Globus pallidus (tissue), 1 donor: ENCODE measurements at regions not wholly inside any gene's neighbourhood (a gene's known extent, or its start where the extent isn't known, plus 50 kb on each side); places are given as distances from the start of the nearest gene placed in this dataset.
"Not testable (repeated sequence)": the region's sequence is repeated elsewhere in the genome, so short reads cannot be mapped to it uniquely, and the experiment has no call there.

Experiments
- DNase-seq: peaks from one replicate; pipeline ENCODE4 v3.0.0-alpha.2; 2015; ENCODE audit warnings: low spot score

DNA sequence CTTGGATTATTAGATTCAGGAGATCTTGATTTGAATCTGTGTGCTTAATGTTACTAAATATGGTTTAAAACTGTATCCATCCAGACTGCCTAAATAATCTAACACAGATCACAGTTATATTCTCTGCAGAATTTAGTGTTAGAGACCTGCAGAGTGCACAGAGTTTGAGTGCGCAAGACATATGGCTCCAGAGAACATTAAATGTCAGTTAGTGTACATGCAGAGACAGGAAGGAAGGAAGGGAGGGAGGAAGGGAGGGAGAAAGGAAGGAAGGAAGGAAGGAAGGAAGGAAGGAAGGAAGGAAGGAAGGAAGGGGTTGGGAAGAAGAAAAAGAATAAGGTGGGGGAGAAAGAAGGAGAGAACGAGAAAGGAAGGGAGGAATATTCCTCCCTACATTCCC lies 210.0 kb upstream of the COX7C start:
- no peak for DNase-seq

DNA sequence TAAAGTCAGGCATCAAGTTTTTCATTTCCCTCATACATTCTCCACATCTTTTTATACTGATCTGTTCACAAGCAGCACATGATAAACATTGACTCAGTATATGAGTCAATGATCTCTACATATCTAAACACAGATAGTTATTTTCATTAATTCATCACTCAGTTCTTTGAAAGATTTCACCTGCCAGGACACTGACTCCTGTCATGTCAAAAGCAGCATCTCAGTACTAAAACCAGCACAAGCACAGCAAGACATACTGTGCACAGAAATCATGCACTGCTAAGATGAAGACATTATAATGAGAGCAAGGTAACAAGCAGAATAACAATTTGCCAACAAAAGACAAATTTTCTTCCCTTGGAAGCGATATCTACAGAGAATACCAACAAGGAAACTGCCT lies 206.1 kb upstream of the COX7C start:
- DNase-seq = no peak

DNA sequence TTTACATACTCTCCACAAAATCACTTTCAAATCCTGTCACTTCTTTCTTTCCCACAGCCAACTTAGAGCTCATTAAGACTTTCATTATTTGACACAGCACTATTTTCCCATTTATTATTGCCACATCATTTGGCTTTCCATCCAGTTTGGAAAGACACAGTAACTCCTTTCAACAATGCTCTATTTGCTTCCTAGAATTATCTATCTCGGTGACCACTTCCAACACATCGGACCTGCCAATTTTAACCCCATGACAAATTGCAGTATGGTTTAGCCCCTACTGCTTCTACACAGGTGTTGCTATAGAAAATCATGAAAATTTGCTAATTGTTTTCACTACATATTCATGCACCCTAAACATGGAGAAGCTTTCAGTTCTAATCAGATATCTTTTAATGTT lies 190.6 kb upstream of the COX7C start:
- no peak for DNase-seq

DNA sequence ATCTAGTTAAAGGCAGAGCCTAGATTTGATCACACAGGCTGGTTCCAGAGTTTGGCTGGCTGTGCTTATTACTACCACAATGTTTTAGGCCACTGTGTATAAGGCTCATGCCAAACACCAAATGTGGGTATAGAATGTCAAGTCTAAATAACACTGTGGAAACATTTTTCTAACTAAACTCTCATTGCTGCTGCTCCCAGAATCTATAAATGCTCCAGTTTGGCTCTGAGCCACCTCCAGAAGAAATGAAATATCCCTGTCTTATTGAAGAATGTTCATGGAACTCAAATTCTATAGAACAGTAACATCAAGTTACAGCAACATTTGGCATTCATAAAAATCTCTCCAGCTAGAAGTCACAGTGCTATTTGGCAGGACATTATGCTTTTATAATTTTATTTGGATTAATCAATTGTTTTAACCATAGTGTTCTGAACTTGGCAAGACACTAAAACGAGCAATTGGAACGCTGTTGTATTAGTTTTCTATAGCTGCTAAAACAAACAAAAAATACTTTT lies 178.1 kb upstream of the COX7C start:
- DNase-seq = no peak

DNA sequence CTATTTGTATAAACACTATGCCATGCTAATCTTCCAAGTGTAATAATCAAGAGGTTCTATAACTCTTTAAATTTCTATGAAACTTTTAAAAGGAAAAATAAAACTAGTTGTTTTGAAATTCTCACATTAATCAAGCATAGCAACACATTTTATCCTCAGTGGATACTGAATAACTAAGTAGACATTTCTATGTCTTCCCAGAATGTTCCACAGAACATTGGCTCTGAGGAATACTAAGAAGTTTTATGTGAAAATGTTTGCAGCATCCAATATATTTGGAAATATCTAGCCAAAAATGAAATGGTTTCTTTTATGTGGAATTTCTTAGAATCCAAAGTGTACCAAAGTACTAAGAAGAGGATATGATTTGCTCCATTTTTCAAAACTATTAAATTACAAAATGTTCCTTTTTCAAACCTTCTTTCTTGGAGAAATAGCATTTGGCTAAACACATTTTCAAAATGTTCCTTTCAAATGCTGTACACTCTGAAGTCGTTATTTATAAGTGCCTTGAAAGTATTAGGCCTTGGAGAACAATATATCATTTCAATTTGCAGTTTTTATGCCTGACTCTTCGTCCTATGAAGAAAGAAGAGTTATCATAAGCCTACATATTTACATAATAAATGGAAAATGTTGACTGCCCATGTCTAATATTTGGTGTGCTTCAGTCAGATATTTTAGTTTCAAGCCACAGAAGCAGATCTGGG lies 175.6 kb upstream of the COX7C start:
- DNase-seq = no peak

DNA sequence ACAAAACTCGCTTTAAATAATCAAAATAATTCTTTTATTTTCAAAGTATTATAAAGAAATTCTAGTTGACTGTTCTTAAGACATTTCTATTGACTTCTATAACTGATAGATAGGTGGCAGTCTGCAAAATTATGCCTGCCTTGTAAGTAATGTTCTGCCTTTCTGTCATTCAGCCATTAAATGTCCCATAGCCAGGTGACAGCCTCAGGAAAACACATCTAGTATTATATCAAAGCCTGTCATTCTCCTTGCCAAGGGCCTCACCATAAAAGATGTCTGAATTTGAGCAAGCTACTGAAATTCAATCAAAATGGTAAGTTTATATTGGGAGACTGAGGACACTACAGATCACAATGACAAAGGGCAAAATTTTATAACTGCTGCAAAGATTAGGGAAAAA lies 170.4 kb upstream of the COX7C start:
- no peak for DNase-seq

DNA sequence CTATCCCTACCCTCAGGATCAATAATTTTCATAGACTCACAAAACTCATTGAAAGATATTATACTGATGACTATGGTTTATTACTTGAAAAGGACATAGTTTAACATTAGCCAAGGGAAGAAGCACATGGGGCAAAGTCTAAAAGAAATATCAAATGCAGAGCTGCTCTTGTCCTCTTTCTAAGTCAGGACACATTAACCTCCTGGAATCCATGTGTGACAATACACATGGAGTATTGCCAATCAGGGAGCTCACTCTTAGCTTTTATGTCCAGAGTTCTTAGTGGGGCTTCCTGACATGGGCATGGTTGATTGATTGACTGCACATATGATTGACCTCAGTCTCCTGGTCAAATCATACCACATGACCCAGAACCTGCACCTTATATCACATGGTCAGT lies 165.5 kb upstream of the COX7C start:
- no peak for DNase-seq

DNA sequence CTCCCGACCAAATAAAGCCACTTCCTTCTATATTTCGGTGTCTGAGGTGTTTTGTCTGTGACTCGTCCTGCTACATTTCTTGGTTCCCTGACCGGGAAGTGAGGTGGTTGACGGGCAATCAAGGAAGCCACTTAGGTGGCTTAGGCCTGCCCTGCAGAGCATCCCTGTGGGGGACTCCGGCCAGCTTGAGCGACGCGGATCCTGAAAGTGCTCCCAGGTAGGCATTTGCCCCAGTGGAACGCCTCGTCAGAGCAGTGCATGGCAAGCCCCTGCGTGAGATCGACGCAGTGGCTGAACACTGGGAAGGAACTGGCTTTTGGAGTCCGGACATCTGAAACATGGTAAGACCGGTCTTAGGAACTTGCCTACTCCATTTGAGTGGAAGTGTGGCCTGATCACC lies 157.2 kb upstream of the COX7C start:
- DNase-seq = no peak

DNA sequence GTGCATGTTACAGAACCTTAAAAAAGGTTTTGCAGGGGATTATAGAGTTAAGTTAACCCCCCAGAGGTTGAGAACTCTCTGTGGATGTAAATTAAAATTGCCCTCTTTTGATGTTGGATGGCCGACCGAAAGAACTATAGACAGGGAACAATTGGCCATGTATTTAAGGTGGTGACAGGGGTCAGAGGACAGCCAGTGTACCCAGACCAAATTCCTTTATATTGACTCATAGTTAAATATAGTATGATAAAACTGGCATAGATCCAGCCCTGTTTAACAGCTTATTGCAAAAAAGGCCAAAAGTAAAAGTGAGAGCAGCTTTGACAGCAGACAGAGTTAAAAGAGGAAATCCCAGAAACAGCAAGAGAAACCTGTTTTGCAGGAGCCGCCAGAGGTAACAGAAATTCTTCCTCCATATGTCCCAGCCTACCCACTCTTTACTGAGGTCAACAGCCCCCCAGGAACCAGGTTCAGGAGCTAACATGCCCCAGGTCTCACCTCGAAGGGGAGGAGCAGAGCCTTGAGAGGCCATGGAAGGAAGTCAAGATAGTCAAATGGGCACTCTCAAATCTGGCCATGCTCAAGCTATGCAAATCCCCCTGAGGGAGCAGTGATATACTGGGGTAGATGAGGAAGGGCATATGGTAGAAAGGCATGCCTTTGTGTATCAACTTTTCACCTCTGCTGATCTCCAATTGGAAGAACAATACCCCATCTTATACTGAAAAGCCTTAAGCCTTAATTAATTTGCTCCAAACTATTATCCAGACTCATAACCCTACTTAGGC lies 156.4 kb upstream of the COX7C start:
- no peak for DNase-seq

DNA sequence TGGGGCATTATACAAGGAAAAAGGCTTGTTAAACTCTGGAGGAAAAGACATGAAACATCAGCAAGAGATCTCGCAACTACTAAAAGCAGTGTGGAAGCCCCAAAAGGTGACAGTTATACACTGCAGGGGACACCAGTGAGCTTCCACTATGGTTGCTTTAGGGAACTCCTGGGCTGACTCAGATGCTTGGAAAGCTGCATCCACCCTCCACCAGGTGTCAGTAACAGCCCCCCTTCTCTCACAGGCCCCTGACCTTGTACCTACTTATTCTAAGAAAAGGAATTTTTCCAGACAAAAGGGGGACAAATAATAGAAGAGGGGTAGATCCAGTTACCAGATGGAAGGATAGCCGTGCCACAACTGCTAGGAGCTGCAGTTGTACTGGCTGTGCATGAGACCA lies 154.4 kb upstream of the COX7C start:
- no peak for DNase-seq

DNA sequence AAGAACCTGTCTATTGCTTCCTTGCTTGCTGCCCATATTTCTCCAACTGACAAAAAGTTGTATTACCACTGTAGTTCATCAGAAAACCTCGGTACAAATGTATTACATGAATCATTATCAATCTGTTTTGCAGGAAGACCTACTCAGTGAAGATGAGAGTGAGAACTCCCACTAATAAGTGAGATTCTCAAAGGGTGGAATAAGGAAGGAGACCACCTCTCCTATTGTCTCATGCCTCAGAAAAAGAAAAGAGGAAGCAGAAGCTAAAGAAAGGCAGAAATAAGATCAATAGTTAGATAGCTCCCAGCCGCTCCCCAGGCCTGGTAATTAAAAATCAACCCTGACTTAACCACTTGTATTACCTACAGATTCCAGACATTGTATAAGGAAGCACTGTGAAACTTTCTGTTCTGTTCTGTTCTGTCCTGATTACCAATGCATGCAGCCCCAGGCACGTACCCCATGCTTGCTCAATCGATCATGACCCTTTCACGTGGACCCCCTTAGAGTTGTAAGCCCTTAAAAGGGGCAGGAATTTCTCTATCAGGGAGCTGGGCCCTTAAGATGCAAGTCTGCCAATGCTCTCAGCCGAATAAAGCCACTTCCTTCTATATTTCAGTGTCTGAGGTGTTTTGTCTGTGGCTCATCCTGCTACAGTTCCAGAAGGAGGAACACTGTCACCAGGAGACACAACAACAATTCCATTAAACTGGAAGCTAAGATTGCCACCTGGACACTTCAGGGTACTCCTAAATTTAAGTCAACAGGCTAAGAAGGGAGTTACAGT lies 152.5 kb upstream of the COX7C start:
- DNase-seq = no peak

DNA sequence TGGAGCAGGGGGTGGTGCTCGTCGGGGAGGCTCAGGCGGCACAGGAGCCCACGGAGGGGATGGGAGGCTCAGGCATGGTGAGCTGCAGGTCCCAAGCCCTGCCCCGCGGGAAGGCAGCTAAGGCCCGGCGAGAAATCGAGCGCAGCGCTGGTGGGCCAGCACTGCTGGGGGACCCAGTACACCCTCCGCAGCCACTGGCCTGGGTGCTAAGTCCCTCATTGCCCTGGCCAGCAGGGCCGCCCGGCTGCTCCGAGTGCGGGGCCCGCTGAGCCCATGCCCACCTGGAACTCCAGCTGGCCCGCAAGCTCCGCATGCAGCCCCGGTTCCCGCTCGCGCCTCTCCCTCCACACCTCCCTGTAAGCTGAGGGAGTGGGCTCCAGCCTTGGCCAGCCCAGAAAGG lies 151.0 kb upstream of the COX7C start:
- DNase-seq = not testable (repeated sequence)

DNA sequence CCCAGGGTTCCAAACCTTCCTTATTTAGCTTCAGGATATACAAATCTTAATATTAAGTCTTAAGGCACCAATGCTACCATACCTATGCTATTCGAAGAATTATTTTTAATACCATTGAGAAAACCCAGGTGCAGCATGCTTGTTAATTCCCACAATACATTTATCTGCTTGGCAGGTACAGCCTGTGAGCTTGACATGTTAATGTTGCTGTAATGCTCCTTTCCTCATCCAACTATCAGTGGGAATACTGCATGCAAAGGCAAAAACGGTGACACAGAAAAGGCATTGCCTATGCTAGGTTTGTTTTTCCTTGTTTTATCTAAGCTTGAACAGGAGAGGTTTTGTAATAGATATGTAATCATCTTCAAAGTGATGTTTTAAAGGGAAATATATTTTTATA lies 135.7 kb upstream of the COX7C start:
- DNase-seq = no peak

DNA sequence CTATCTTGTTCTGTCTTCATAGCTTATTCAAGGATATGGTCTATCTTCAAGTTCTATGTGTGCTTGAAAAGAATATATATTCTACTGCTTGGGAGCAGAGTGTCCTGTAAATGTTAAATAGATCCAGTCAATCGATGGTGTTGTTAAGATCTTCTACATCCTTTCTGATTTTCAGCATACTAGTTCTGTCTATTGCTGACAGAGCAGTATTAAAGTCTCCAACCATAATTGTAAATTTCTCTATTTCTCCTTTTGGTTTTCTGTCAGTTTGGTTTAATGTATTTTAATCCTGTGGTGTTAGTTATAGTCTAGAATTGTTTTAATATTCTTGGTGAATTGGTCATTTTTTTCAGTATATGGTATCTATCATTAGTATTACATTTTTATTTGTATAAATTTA lies 124.0 kb upstream of the COX7C start:
- DNase-seq = no peak

DNA sequence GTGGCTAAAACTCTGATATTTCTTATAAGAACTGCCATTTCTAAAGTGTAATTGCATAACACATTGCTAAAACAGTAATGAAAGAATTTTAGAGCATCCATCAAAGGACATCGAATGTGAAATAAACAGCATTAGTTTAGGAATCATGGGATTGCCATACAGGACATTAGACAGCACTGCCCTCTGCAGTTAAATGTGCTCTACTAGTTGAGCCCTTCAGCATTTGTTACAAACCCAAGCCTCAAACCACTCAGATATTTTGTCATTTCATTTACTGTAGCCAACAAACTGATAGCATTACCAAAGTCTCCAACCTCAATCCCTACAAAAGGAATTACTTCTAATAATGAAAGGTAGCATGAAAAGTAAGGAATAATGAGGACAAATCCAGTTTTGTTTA lies 116.8 kb upstream of the COX7C start:
- peak; percentile 2 for DNase-seq

DNA sequence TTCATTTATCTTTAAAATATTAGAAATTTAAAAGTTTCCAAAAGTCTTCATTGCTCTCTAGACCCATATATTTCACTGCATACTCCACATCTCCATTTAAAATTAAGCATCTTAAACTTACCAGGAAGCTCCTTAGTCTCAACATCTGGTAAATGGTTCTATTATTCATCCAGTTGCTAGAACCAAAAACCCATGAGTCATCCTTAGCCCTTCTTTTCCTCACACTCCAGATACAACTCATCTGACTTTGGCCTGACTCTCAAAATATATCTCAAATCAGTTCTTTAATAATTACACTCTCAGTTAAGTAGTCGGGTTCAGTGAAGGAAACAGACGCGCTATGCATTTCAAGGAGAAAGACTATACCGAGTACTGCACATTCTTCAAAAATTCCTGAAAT lies 110.2 kb upstream of the COX7C start:
- DNase-seq = no peak

DNA sequence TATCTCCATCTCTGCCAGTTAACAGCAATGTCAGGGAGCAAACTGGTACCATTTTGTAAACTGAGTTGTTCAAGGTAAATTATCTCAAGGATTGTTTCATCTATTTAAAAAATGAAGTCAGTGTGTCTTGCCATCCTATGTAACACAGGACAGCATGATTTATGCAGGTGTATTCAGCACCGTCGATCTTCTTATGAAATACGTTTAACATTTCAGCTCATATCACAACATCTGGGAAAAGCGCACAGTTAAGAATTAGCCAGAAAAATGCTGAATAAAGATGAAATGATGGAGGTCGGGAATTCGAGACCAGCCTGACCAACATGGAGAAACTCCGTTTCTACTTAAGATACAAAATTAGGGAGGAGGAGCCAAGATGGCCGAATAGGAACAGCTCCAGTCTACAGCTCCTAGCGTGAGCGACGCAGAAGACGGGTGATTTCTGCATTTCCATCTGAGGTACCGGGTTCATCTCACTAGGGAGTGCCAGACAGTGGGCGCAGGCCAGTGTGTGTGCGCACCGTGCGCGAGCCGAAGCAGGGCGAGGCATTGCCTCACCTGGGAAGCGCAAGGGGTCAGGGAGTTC lies 107.3 kb upstream of the COX7C start:
- not testable (repeated sequence) for DNase-seq

DNA sequence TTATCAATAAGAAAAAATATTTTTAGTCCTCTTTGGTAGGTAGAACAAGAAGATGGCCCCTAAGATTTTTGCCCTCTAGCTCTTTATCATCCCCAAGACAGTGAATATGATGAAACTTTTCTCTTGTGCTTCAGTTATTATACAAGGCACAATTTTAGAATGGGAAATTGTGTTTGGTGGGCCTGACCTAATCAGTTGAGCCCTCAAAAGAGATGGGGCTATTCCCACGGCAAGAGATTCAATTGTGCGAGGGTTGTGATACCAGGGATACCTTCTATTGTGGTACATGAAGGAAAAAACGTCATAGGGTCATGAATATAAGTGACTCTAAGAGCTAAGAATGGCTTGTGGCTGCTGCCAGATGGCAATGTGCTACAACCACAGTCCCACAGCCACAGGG lies 94.0 kb upstream of the COX7C start:
- no peak for DNase-seq

DNA sequence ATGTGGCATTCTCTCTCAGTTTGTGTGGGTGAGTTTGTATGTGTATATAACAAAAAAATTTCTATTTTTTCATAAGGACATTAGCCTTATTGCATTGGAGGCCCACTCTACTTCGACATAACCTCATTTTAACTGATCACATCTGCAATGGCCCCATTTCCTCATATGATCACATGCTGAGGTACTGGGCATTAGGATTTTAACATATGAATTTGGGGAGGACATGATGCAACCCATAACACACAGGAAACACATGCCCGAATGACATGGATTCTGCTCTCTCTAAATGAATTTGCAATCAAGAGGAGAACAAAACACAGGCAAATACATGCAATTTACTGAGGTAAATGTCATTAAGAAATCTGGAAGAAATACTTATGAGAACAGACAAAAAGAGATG lies 92.1 kb upstream of the COX7C start:
- DNase-seq = no peak

DNA sequence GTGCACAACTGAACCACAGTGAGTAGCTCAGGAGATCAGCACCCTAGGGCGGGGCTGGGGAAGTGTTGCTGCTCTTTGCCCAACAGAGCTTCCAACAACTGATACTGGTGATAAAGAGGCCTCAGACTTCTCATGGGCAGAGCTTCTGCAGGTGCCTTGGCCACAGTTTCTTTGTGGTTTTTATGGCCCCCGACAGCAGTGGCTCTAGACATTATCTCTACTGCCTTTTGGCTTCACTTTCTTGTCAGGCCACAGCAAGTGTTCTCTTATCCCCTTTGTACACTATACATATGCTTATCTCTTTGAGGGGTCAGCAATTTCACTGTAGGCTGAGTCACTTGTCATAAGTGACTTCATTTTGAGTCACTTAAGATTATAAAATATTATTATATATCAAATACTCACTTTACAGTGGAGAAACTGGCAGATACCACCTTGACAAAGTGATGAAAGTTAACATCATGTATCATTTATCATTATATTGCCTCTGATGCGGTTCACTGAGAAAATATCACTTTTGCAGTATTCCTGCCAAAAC lies 90.9 kb upstream of the COX7C start:
- no peak for DNase-seq

DNA sequence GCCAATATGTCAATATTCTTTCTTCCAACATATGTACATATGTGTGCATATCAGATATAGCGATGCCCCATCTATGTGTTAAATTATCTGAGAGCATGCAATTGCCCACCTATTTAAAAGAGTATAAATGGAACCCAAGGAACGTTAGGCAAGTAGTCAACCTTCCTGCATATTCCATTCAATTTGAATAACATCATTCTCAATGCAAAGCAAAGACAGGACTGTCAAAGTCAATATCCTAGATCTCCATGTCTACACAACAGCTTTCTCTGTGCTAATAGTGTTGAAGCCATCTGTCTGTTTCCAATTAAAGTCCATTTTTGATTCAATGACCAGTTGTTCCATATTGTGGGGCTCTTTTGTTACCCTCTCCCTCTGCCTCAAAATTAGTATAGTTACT lies 85.3 kb upstream of the COX7C start:
- no peak for DNase-seq

DNA sequence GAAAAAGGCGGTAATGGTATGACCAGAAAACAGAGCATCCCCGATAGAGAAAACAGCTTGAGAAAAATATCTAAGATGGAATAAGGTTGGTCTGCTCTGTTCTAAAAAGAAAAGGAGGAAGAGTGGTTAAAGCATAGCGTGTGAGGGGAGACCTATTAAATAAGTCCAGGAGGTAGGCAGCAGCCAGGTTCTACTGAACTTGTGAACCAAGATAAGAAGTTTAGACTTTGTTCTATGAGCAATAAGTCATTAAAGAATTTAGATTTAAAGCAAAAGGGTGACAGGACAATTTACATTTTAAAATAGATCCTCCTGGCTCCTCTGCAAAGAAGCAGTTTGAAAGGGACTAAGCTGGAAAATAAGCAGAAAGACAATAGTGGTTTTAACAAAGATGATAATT lies 81.3 kb upstream of the COX7C start:
- DNase-seq = no peak
